ENCODE measurements at regions not wholly inside any gene's neighbourhood (a gene's known extent, or its start where the extent isn't known, plus 50 kb on each side); places are given as distances from the start of the nearest gene placed in this dataset.
"Not testable (repeated sequence)": the region's sequence is repeated elsewhere in the genome, so short reads cannot be mapped to it uniquely, and the experiment has no call there.

- no peak for DNase-seq
Measured at GRCh38 chr7:68977385-68978055, 620.8 kb upstream of the AUTS2 start.

DNA sequence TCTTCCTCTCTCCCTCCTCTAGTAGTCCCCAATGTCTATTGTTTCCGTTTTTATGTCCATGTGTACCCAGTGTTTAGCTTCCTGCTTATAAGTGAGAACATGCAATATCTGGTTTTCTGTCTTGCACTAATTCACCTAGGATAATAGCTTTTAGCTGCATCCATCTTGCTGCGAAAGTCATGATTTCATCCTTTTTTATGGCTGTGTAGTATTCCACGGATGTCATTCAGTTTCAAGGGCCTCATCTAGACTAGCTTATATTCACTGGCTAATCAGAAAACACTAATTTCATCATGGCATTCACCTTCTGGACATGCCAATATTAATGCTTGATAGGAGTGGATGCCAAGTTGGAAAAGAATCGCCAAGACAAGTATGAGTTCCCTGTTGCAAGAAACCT lies 619.6 kb upstream of the AUTS2 start:
- DNase-seq, result no peak

DNA sequence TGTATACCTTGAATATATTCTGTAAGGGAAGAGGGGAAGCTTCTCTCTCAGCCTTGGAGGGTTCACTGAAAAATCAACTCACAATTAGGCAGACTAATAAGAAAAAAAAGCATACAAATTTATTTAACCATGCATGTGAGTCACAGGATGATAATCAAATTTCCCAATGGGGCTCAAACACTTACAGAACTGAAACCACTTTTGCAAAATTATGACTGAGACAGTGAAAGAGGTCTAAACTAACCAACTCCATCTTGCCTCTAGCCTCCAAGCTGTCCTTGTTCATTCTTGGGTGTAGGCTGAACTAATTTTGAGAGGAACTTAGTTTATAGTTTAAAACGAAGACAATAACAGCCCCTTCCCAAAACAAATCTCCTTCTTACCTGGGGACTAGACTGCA lies 618.3 kb upstream of the AUTS2 start:
- no peak for DNase-seq

DNA sequence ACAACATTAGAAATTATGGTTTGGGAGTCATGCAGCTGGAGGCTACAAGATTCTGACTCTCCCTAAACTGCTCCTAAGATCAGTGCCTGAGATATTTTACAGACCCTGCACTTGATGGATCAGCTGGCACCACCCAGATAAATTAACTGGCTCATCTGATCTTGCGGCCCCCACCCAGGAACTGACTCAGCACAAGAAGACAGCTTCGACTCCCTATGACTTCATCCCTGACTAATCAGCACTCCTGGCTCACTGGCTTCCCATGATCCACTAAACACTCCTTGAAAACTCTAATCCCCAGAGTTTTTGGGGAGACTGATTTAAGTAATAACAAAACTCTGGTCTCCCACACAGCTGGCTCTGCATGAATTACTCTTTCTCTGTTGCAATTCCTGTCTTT lies 617.8 kb upstream of the AUTS2 start:
- not testable (repeated sequence) for DNase-seq

- no peak for DNase-seq
Measured at GRCh38 chr7:68984306-68984705, 614.0 kb upstream of the AUTS2 start.

GRCh38 chr7:68994841-68995240 lies 603.4 kb upstream of the AUTS2 start:
- DNase-seq, result no peak

DNA sequence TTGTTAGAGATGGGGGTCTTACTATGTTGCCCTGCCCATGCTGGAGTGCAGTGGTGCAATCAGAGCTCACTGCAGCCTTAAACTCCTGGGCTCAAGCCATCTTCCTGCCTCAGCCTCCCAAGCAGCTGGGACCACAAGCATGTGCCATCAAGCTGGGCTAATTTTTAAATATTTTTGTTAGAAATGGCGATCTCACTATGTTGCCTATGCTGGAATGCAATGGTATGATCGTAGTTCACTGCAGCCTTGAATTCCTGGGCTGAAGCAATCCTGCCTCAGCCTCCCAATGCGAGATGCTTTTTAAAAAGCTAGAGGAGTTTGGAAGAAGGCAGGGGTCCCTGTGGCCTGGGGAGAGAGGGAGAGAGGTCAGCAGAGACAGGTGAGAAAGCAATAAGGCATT lies 600.1 kb upstream of the AUTS2 start:
- no peak for DNase-seq

- no peak for DNase-seq
Measured at GRCh38 chr7:69002416-69002815, 595.9 kb upstream of the AUTS2 start.

- no peak for DNase-seq
Measured at GRCh38 chr7:69012149-69012548, 586.1 kb upstream of the AUTS2 start.

GRCh38 chr7:69017208-69017607 lies 581.1 kb upstream of the AUTS2 start:
- DNase-seq, result no peak

GRCh38 chr7:69018200-69018599 lies 580.1 kb upstream of the AUTS2 start:
- no peak for DNase-seq

GRCh38 chr7:69019437-69019836 lies 578.8 kb upstream of the AUTS2 start:
- DNase-seq, result no peak

- DNase-seq, result no peak
Measured at GRCh38 chr7:69020536-69020935, 577.7 kb upstream of the AUTS2 start.

DNA sequence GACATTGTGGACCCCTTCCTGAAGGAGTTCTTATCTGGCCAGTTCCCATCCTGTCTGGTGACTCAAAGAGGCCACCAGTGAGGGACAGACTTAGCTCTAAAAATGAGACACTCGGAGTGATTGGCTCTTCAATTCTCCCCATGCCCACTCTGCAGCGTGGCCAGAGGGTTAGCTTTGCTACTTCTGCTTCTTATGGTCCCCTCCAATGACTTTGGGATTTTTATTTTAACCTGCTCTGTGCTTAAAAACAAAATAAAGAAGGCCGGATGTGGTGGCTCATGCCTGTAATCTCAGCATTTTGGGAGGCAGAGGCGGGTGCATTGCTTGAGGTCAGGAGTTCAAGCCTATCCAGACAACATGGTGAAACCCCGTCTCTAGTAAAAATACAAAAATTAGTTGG lies 573.0 kb upstream of the AUTS2 start:
- DNase-seq, result no peak

GRCh38 chr7:69032848-69033247 lies 565.4 kb upstream of the AUTS2 start:
- no peak for DNase-seq

GRCh38 chr7:69035826-69036225 lies 562.4 kb upstream of the AUTS2 start:
- no peak for DNase-seq

GRCh38 chr7:69036301-69036700 lies 562.0 kb upstream of the AUTS2 start:
- no peak for DNase-seq

GRCh38 chr7:69038915-69039314 lies 559.4 kb upstream of the AUTS2 start:
- no peak for DNase-seq

GRCh38 chr7:69042138-69042537 lies 556.1 kb upstream of the AUTS2 start:
- DNase-seq, result no peak

GRCh38 chr7:69047151-69047754 lies 551.0 kb upstream of the AUTS2 start:
- no peak for DNase-seq

- no peak for DNase-seq
Measured at GRCh38 chr7:69049326-69049725, 548.9 kb upstream of the AUTS2 start.

GRCh38 chr7:69052447-69052846 lies 545.8 kb upstream of the AUTS2 start:
- DNase-seq, result no peak

GRCh38 chr7:69060516-69060915 lies 537.8 kb upstream of the AUTS2 start:
- DNase-seq, result no peak

- DNase-seq, result no peak
Measured at GRCh38 chr7:69062020-69062765, 536.1 kb upstream of the AUTS2 start.

All from stimulated activated CD4-positive, alpha-beta T cell treated with anti-CD3 and anti-CD28 coated beads, Interleukin-15, amount 100 ng/mL, for 24 hours (primary cell).